Neural cell (in vitro differentiated cells): ENCODE measurements at regions not wholly inside any gene's neighbourhood (a gene's known extent, or its start where the extent isn't known, plus 50 kb on each side); places are given as distances from the start of the nearest gene placed in this dataset.

ENCODE experiments used
- H2AFZ ChIP-seq: fragments of 200-600, 300-800 bp; sonication (generic), shearing (Covaris generic); 2 replicates; pipeline ENCODE4 v1.6.0; 2014; ENCODE audit warnings: low read depth, mild to moderate bottlenecking, antibody characterized with exemption, low read length, moderate library complexity
- H3F3A ChIP-seq: fragments of 200-600 bp; shearing (Covaris generic); 2 replicates; pipeline ENCODE4 v1.6.1; 2016; ENCODE audit warnings: mild to moderate bottlenecking, moderate library complexity, mixed read lengths, antibody characterized with exemption, low read length; ENCODE audit not compliant: insufficient read depth, poor library complexity, severe bottlenecking
- H3K27ac ChIP-seq: fragments of 200-600, 300-800 bp; sonication (generic), shearing (Covaris generic); 2 replicates; pipeline ENCODE4 v1.5.1; 2014; ENCODE audit warnings: mild to moderate bottlenecking, low read length, moderate library complexity
- H3K27me3 ChIP-seq: fragments of 300-800, 200-600 bp; sonication (generic), shearing (Covaris generic); 2 replicates; pipeline ENCODE4 v1.6.0; 2014; ENCODE audit warnings: mild to moderate bottlenecking, low read depth, low read length, moderate library complexity; ENCODE audit not compliant: insufficient read depth
- H3K36me3 ChIP-seq: fragments of 300-800, 200-600 bp; sonication (generic), shearing (Covaris generic); 2 replicates; pipeline ENCODE4 v1.5.1; 2014; ENCODE audit warnings: mild to moderate bottlenecking, antibody characterized with exemption, low read length, moderate library complexity; ENCODE audit not compliant: insufficient read depth
- H3K4me2 ChIP-seq: fragments of 300-800, 200-600 bp; sonication (generic), shearing (Covaris generic); 2 replicates; pipeline ENCODE4 v1.6.0; 2014; ENCODE audit warnings: mild to moderate bottlenecking, low read length
- H3K4me3 ChIP-seq: fragments of 300-800, 200-600 bp; sonication (generic), shearing (Covaris generic); 2 replicates; pipeline ENCODE4 v1.5.1; 2014; ENCODE audit warnings: mild to moderate bottlenecking, low read length, moderate library complexity
- H3K79me2 ChIP-seq: fragments of 200-600 bp; shearing (Covaris generic); replicated peaks from 2 replicates; pipeline ENCODE4 v1.6.0; 2014; ENCODE audit warnings: mild to moderate bottlenecking, low read length, moderate library complexity; ENCODE audit not compliant: insufficient read depth
- H3K9ac ChIP-seq: fragments of 300-800, 200-600 bp; sonication (generic), shearing (Covaris generic); 2 replicates; pipeline ENCODE4 v1.6.1; 2016; ENCODE audit warnings: mild to moderate bottlenecking, low read length, mixed read lengths
- H3K9me2 ChIP-seq: fragments of 200-600 bp; shearing (Covaris generic); 2 replicates; pipeline ENCODE4 v1.6.1; 2016; ENCODE audit warnings: mild to moderate bottlenecking, low read length, mixed read lengths; ENCODE audit not compliant: insufficient read depth
- H3K9me3 ChIP-seq: fragments of 200-600, 300-800 bp; sonication (generic), shearing (Covaris generic); 2 replicates; pipeline ENCODE4 v1.6.1; 2016; ENCODE audit warnings: mild to moderate bottlenecking, mixed run types, low read length, moderate library complexity, mixed read lengths
- H4K20me1 ChIP-seq: fragments of 200-600 bp; shearing (Covaris generic); 2 replicates; pipeline ENCODE4 v1.6.1; 2016; ENCODE audit warnings: mild to moderate bottlenecking, mixed run types; ENCODE audit not compliant: insufficient read depth
- EP300 ChIP-seq: fragments of 450-650 bp; conservative IDR thresholded peaks from 2 replicates; pipeline ENCODE4 v1.6.1; 2014; ENCODE audit warnings: antibody characterized with exemption, mild to moderate bottlenecking, moderate library complexity; ENCODE audit not compliant: poor library complexity, severe bottlenecking
- EZH2 ChIP-seq: fragments of 200-600, 300-800 bp; shearing (Covaris generic), sonication (generic); IDR thresholded peaks from 2 replicates; pipeline ENCODE4 v1.6.1; 2014; ENCODE audit warnings: antibody characterized with exemption, low read length, borderline replicate concordance, mild to moderate bottlenecking; ENCODE audit not compliant: insufficient read depth, poor library complexity, severe bottlenecking
- MXI1 ChIP-seq: fragments of 450-650 bp; conservative IDR thresholded peaks from 2 replicates; pipeline ENCODE4 v1.6.1; 2014; ENCODE audit warnings: antibody characterized with exemption, mild to moderate bottlenecking; ENCODE audit not compliant: poor library complexity, severe bottlenecking
- POLR2AphosphoS5 ChIP-seq: IDR thresholded peaks from 2 replicates; pipeline ENCODE4 v1.6.1; 2012
- RAD21 ChIP-seq: fragments of 450-650 bp; conservative IDR thresholded peaks from 2 replicates; pipeline ENCODE4 v1.6.1; 2014; ENCODE audit warnings: antibody characterized with exemption, mild to moderate bottlenecking, moderate library complexity
- SMC3 ChIP-seq: fragments of 450-650 bp; conservative IDR thresholded peaks from 2 replicates; pipeline ENCODE4 v1.6.1; 2014; ENCODE audit warnings: antibody characterized with exemption, mild to moderate bottlenecking, moderate library complexity; ENCODE audit not compliant: poor library complexity
- TAF1 ChIP-seq: IDR thresholded peaks from 2 replicates; pipeline ENCODE4 v1.6.1; 2012; ENCODE audit warnings: low read depth
- TF ChIP-seq, protein P1 (sequence below): fragments of 450-650 bp; IDR thresholded peaks from 2 replicates; pipeline ENCODE4 v1.5.1; 2014; ENCODE audit warnings: antibody characterized with exemption, mild to moderate bottlenecking, moderate library complexity; ENCODE audit not compliant: poor library complexity, severe bottlenecking
- TF ChIP-seq, protein P2 (sequence below): IDR thresholded peaks from 2 replicates; pipeline ENCODE4 v1.6.1; 2012; ENCODE audit warnings: borderline replicate concordance

DNA sequence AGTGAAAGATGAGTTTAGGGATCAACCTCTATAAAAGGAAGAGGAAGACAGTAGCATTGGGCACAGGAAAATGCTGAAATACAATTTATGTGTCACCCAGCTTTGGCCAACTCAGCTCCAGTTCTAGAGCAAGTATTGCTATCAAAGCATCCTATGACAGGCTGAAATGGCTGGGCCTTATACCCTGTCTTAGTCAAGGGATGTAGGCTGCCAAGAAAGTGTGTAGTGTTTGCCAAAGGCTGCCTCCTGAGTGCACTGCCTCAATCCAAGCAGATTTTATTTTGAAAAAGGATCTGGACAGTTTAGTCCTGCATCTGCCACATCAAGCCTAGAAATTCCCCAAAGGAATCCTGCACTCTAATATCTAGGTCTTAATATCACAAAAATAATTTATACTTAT, 359.9 kb upstream of the ZC3H15 start:
- Histone ChIP-seq H3K9me3 (no peaks in the 10 kb centered on the region), H4K20me1 (no peaks in the 10 kb centered on the region), H3K79me2 (no peaks in the 10 kb centered on the region), H3F3A (peaks cover 5% of the 10 kb centered on the region), H3K9ac (no peak overlapping the region), H3K4me3 (no peak overlapping the region), H3K27me3 (no peaks in the 10 kb centered on the region), H3K36me3 (no peaks in the 10 kb centered on the region), H2AFZ (no peak overlapping the region), H3K9me2 (no peaks in the 10 kb centered on the region), H3K4me2 (no peak overlapping the region), H3K27ac (no peak overlapping the region)
- TF ChIP-seq SMC3 (no peak), POLR2AphosphoS5 (no peak), EZH2 (no peak), RAD21 (no peak), EP300 (no peak), TAF1 (no peak), MXI1 (no peak)
- TF ChIP-seq, protein P1, sequence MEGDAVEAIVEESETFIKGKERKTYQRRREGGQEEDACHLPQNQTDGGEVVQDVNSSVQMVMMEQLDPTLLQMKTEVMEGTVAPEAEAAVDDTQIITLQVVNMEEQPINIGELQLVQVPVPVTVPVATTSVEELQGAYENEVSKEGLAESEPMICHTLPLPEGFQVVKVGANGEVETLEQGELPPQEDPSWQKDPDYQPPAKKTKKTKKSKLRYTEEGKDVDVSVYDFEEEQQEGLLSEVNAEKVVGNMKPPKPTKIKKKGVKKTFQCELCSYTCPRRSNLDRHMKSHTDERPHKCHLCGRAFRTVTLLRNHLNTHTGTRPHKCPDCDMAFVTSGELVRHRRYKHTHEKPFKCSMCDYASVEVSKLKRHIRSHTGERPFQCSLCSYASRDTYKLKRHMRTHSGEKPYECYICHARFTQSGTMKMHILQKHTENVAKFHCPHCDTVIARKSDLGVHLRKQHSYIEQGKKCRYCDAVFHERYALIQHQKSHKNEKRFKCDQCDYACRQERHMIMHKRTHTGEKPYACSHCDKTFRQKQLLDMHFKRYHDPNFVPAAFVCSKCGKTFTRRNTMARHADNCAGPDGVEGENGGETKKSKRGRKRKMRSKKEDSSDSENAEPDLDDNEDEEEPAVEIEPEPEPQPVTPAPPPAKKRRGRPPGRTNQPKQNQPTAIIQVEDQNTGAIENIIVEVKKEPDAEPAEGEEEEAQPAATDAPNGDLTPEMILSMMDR: no peak
- TF ChIP-seq, protein P2, sequence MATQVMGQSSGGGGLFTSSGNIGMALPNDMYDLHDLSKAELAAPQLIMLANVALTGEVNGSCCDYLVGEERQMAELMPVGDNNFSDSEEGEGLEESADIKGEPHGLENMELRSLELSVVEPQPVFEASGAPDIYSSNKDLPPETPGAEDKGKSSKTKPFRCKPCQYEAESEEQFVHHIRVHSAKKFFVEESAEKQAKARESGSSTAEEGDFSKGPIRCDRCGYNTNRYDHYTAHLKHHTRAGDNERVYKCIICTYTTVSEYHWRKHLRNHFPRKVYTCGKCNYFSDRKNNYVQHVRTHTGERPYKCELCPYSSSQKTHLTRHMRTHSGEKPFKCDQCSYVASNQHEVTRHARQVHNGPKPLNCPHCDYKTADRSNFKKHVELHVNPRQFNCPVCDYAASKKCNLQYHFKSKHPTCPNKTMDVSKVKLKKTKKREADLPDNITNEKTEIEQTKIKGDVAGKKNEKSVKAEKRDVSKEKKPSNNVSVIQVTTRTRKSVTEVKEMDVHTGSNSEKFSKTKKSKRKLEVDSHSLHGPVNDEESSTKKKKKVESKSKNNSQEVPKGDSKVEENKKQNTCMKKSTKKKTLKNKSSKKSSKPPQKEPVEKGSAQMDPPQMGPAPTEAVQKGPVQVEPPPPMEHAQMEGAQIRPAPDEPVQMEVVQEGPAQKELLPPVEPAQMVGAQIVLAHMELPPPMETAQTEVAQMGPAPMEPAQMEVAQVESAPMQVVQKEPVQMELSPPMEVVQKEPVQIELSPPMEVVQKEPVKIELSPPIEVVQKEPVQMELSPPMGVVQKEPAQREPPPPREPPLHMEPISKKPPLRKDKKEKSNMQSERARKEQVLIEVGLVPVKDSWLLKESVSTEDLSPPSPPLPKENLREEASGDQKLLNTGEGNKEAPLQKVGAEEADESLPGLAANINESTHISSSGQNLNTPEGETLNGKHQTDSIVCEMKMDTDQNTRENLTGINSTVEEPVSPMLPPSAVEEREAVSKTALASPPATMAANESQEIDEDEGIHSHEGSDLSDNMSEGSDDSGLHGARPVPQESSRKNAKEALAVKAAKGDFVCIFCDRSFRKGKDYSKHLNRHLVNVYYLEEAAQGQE: no peak

DNA sequence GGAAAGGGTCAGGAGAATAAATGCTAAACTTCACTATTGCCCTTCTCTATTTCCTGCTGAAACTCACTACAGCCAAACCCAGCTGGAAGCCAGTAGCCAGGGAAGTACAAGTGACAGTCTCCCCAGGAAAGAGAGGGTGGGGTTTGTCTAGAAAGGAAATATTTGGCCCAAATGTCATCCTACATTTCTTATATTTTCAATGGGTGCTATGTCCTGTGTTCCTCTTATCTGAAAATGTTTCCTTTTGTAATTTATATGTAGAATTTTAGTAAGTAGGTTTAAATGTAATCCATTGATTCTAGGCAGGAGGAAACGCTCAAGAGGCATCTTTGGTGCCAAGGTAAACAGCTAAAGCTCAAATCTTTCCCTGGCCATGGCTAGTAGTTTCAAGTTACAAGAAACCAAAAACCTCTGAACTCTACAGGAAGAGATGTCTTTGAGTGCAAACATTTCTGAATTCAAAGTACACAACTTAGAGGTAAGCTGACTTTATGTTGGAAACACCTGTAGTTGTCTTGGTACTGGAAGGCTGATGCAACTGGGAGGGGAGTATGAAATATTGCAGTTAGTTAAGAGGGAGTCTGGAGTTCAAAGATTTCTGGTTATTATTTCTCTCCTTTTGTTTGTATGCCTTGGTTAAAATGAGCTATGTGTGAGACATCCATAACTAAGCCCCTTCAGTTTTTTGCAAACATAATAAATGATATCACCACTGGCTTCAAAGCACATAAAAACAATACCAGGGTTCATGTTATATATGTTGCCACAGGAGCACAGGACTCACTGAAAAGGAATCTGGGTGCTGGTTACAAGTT, 356.1 kb upstream of the ZC3H15 start:
- Histone ChIP-seq H4K20me1 (no peaks in the 10 kb centered on the region), H3K36me3 (no peaks in the 10 kb centered on the region), H3K27me3 (no peaks in the 10 kb centered on the region), H3F3A (peaks cover 5% of the 10 kb centered on the region), H3K4me2 (peak overlapping the region; percentile 57), H3K27ac (peak overlapping the region; percentile 72), H3K9ac (peak overlapping the region; percentile 0), H3K4me3 (no peak overlapping the region), H2AFZ (no peak overlapping the region), H3K9me2 (no peaks in the 10 kb centered on the region), H3K9me3 (no peaks in the 10 kb centered on the region), H3K79me2 (no peaks in the 10 kb centered on the region)
- TF ChIP-seq POLR2AphosphoS5: no peak
